HCT116 (cell line): ENCODE measurements at regions not wholly inside any gene's neighbourhood (a gene's known extent, or its start where the extent isn't known, plus 50 kb on each side); places are given as distances from the start of the nearest gene placed in this dataset.

Source experiments
- ATAC-seq: fragments of 200-7000 bp; cut with Tn5 transposase; 2 replicates; pipeline ENCODE4 v1.9.1; 2020; ENCODE audit warnings: mild to moderate bottlenecking, moderate library complexity
- BruUV-seq: library from RNA; stranded (reverse); fragments of 400-500 nt; replicated peaks from 2 replicates; lab custom pipeline; 2021; lab: Mats Ljungman, UMichigan
- CTCF ChIA-PET: fragments of 300-600 bp; sonication (Branson Sonifier 250); formaldehyde crosslinking; loops from one replicate; lab custom pipeline; 2021; ENCODE audit warnings: antibody characterized with exemption; lab: Charles Lee
- POLR2A ChIA-PET: fragments of 300-600, 350-600 bp; sonication (Branson Sonifier 250); formaldehyde crosslinking; loops from one replicate; lab custom pipeline; 2021; ENCODE audit warnings: antibody characterized with exemption; lab: Charles Lee
- RAD21 ChIA-PET, 2 experiments: fragments of 300-600 bp; sonication (Branson Sonifier 250); formaldehyde crosslinking; loops; one replicate each; lab custom pipeline; 2023; ENCODE audit warnings: low total read pairs in 2 of 2; ENCODE audit not compliant: uncharacterized antibody in 2 of 2, unreplicated experiment in 2 of 2, low non-redundant PET in 1 of 2; lab: Charles Lee
- DNase-seq: peaks from one replicate; pipeline ENCODE4 v3.0.0-alpha.2; 2010; ENCODE audit warnings: low read depth, low spot score
- H2AFZ ChIP-seq: fragments of 200-600 bp; shearing (Covaris generic), sonication (generic); 2 replicates; pipeline ENCODE4 v1.6.1; 2017; ENCODE audit warnings: low read depth, mixed run types, mixed read lengths, antibody characterized with exemption, low read length; ENCODE audit not compliant: poor library complexity, severe bottlenecking
- H3K27ac ChIP-seq: 2 replicates; pipeline ENCODE4 v1.5.1; 2012; ENCODE audit warnings: low read depth, low read length
- H3K27me3 ChIP-seq: fragments of 200-600 bp; sonication (generic); 2 replicates; pipeline ENCODE4 v1.6.1; 2016; ENCODE audit warnings: mixed run types, low read length, mixed read lengths; ENCODE audit not compliant: insufficient read depth
- H3K36me3 ChIP-seq, 2 experiments: fragments of 200-500 bp in 1 of 2; fragments of 200-600 bp in 1 of 2; sonication (Bioruptor generic) in 1 of 2; sonication (generic) in 1 of 2; 2 replicates each; pipeline versions ENCODE4 v1.5.1 to v1.6.1; 2014 to 2016; ENCODE audit warnings: low read length in 2 of 2, inconsistent platforms in 1 of 2, mixed read lengths in 1 of 2, mixed run types in 1 of 2; ENCODE audit not compliant: insufficient read depth in 2 of 2, control insufficient read depth in 1 of 2
- H3K4me1 ChIP-seq, 2 experiments: fragments of 200-600 bp in 1 of 2; sonication (generic) in 1 of 2; 2 replicates each; pipeline versions ENCODE4 v1.5.1 to v1.6.1; 2012 to 2017; ENCODE audit warnings: low read length in 2 of 2, inconsistent platforms in 1 of 2, mild to moderate bottlenecking in 1 of 2, mixed read lengths in 1 of 2, mixed run types in 1 of 2, moderate library complexity in 1 of 2; ENCODE audit not compliant: insufficient read depth in 2 of 2, control insufficient read depth in 1 of 2
- H3K4me2 ChIP-seq: fragments of 200-600 bp; sonication (generic); 2 replicates; pipeline ENCODE4 v1.6.1; 2017; ENCODE audit warnings: mixed run types, low read length, mixed read lengths
- H3K4me3 ChIP-seq, 2 experiments: fragments of 200-600 bp in 1 of 2; sonication (generic) in 1 of 2; replicated peaks in 1 of 2; 2 replicates each; pipeline ENCODE4 v1.5.1; 2011 to 2016; ENCODE audit warnings: low read length in 2 of 2, control low read depth in 1 of 2, low read depth in 1 of 2, mild to moderate bottlenecking in 1 of 2, mixed read lengths in 1 of 2, mixed run types in 1 of 2
- H3K79me2 ChIP-seq: fragments of 200-600 bp; sonication (generic); 2 replicates; pipeline ENCODE4 v1.6.1; 2017; ENCODE audit warnings: mild to moderate bottlenecking, mixed run types, low read length, moderate library complexity, mixed read lengths; ENCODE audit not compliant: insufficient read depth
- H3K9ac ChIP-seq: fragments of 200-600 bp; sonication (generic); 2 replicates; pipeline ENCODE4 v1.6.1; 2016; ENCODE audit warnings: low read length, mixed read lengths
- H3K9me2 ChIP-seq: fragments of 200-600 bp; sonication (generic), shearing (Covaris generic); 2 replicates; pipeline ENCODE4 v1.6.1; 2017; ENCODE audit warnings: mixed run types, mild to moderate bottlenecking, moderate library complexity; ENCODE audit not compliant: insufficient read depth
- H3K9me3 ChIP-seq, 2 experiments: fragments of 200-500 bp in 1 of 2; fragments of 200-600 bp in 1 of 2; sonication (Bioruptor generic) in 1 of 2; sonication (generic) in 1 of 2; 2 replicates each; pipeline ENCODE4 v1.6.1; 2014 to 2017; ENCODE audit warnings: low read length in 2 of 2, mixed read lengths in 2 of 2, inconsistent platforms in 1 of 2, low read depth in 1 of 2, mild to moderate bottlenecking in 1 of 2, mixed run types in 1 of 2, moderate library complexity in 1 of 2; ENCODE audit not compliant: control insufficient read depth in 1 of 2, insufficient read depth in 1 of 2
- H4K20me1 ChIP-seq: fragments of 200-600 bp; sonication (generic), shearing (Covaris generic); 2 replicates; pipeline ENCODE4 v1.6.1; 2017; ENCODE audit warnings: mixed run types, mild to moderate bottlenecking, moderate library complexity; ENCODE audit not compliant: insufficient read depth
- ATF3 ChIP-seq: IDR thresholded peaks from 2 replicates; pipeline ENCODE4 v1.6.1; 2012
- CEBPB ChIP-seq: IDR thresholded peaks from 2 replicates; pipeline ENCODE4 v1.6.1; 2012; ENCODE audit warnings: low read depth
- CTCF ChIP-seq, 3 experiments: fragments of 200-600 bp in 1 of 3; sonication (generic) in 1 of 3; IDR thresholded peaks in 2 of 3; conservative IDR thresholded peaks in 1 of 3; 2 replicates each; pipeline ENCODE4 v1.5.1; 2012 to 2017; ENCODE audit warnings: low read depth in 2 of 3, low read length in 2 of 3, antibody characterized with exemption in 1 of 3, borderline replicate concordance in 1 of 3, control low read depth in 1 of 3, mild to moderate bottlenecking in 1 of 3, mixed read lengths in 1 of 3, mixed run types in 1 of 3, moderate library complexity in 1 of 3; ENCODE audit not compliant: insufficient read depth in 1 of 3
- FOSL1 ChIP-seq: IDR thresholded peaks from 2 replicates; pipeline ENCODE4 v1.6.1; 2012; ENCODE audit warnings: low read depth
- POLR2A ChIP-seq: IDR thresholded peaks from 2 replicates; pipeline ENCODE4 v1.7.0; 2011; ENCODE audit warnings: borderline replicate concordance; ENCODE audit not compliant: insufficient read depth, insufficient read length; ENCODE audit errors: extremely low read depth
- RAD21 ChIP-seq: IDR thresholded peaks from 2 replicates; pipeline ENCODE4 v1.6.1; 2012; ENCODE audit warnings: low read depth, mild to moderate bottlenecking
- SP1 ChIP-seq: IDR thresholded peaks from 2 replicates; pipeline ENCODE4 v1.6.1; 2012; ENCODE audit warnings: low read depth
- TCF7L2 ChIP-seq: IDR thresholded peaks from 2 replicates; pipeline ENCODE4 v1.7.0; 2011; ENCODE audit warnings: borderline replicate concordance, inconsistent platforms; ENCODE audit not compliant: insufficient read depth, insufficient read length; ENCODE audit errors: extremely low read depth
- YY1 ChIP-seq: IDR thresholded peaks from 2 replicates; pipeline ENCODE4 v1.6.1; 2011; ENCODE audit warnings: low read length, low read depth, moderate library complexity, mild to moderate bottlenecking; ENCODE audit not compliant: insufficient replicate concordance; ENCODE audit errors: extremely low read depth
- ZBTB33 ChIP-seq: IDR thresholded peaks from 2 replicates; pipeline ENCODE4 v1.6.1; 2011; ENCODE audit warnings: mild to moderate bottlenecking, low read length, moderate library complexity; ENCODE audit not compliant: insufficient replicate concordance; ENCODE audit errors: extremely low read depth
- ZFX ChIP-seq: fragments of 450-650 bp; IDR thresholded peaks from 2 replicates; pipeline ENCODE4 v1.6.1; 2017
- ZNF274 ChIP-seq: fragments of 200-500 bp; sonication (Bioruptor generic); IDR thresholded peaks from 2 replicates; pipeline ENCODE4 v1.6.1; 2014; ENCODE audit warnings: mild to moderate bottlenecking, low read depth, low read length, inconsistent platforms
- intact Hi-C: fragments of 100-400 bp; cut with micrococcal nuclease; formaldehyde crosslinking; loops from 2 replicates; pipeline ENCODE4 v1.10.0; 2022

GRCh38 chr9:101861472-101861871 lies 123.0 kb upstream of the GRIN3A start:
- no TSS peak for BruUV-seq
- RAD21 ChIA-PET = no interaction called here
- ATAC-seq = no peak
- TF ChIP-seq ZBTB33 (no peak), TCF7L2 (no peak), FOSL1 (no peak), YY1 (no peak), RAD21 (no peak), ZNF274 (no peak), SP1 (no peak), CEBPB (no peak), CTCF (IDR thresholded peaks at IDR 0.05 in 2 of 3, conservative IDR thresholded peaks at IDR 0.05 in 1 of 3; ENCODE audit: borderline replicate concordance in 1 of 3, insufficient read depth in 1 of 3, low read depth in 2 of 3, low read length in 2 of 3) (no peak), ZFX (no peak), ATF3 (no peak), POLR2A (no peak)
- H2AFZ ChIP-seq = no peak overlapping the region
- no peaks in the 10 kb centered on the region for H3K36me3 ChIP-seq
- H3K4me2 ChIP-seq = no peak overlapping the region
- H3K4me1 ChIP-seq = no peaks in the 10 kb centered on the region
- H3K9me2 ChIP-seq = no peaks in the 10 kb centered on the region
- no peak overlapping the region for H3K27ac ChIP-seq
- H3K9ac ChIP-seq = no peak overlapping the region
- H3K79me2 ChIP-seq = no peaks in the 10 kb centered on the region
- H3K4me3 ChIP-seq = no peak overlapping the region
- H3K27me3 ChIP-seq = no peaks in the 10 kb centered on the region
- intact Hi-C loops = no loop called here
- CTCF ChIA-PET = no interaction called here
- POLR2A ChIA-PET = no interaction called here
- H4K20me1 ChIP-seq = no peaks in the 10 kb centered on the region
- DNase-seq = no peak
- no peaks in the 10 kb centered on the region for H3K9me3 ChIP-seq
